GM12878 (cell line): ENCODE measurements at regions not wholly inside any gene's neighbourhood (a gene's known extent, or its start where the extent isn't known, plus 50 kb on each side); places are given as distances from the start of the nearest gene placed in this dataset.

Experiments used
- ATAC-seq: fragments of 200-7000 bp; cut with Tn5 transposase; 3 replicates; pipeline ENCODE4 v1.9.1; 2020; ENCODE audit warnings: mild to moderate bottlenecking, moderate library complexity
- BruUV-seq: library from RNA; stranded (reverse); fragments of 400-500 nt; replicated peaks from 2 replicates; lab custom pipeline; 2021; lab: Mats Ljungman, UMichigan
- CTCF ChIA-PET: fragments of 300-600 bp; sonication (Branson Sonifier 250); formaldehyde crosslinking; extraction: SDS; loops from one replicate; lab custom pipeline; 2021; ENCODE audit warnings: inconsistent platforms; lab: Yijun Ruan, JAX
- POLR2A ChIA-PET: fragments of 350-600 bp; formaldehyde crosslinking; extraction: SDS; loops from one replicate; lab custom pipeline; 2021; ENCODE audit warnings: inconsistent platforms; lab: Charles Lee
- RAD21 ChIA-PET: fragments of 300-600 bp; sonication (Branson Sonifier 250); formaldehyde crosslinking; loops from one replicate; lab custom pipeline; 2023; ENCODE audit warnings: antibody characterized with exemption; ENCODE audit not compliant: unreplicated experiment; lab: Charles Lee
- SMC1A ChIA-PET: fragments of 300-600 bp; sonication (Branson Sonifier 250); formaldehyde crosslinking; loops from one replicate; lab custom pipeline; 2023; ENCODE audit not compliant: unreplicated experiment, uncharacterized antibody; lab: Charles Lee
- DNase-seq: peaks from one replicate; pipeline ENCODE4 v3.0.0-alpha.2; 2011; ENCODE audit warnings: low read depth, low spot score
- FAIRE-seq: peaks from 3 replicates; lab custom pipeline; 2011; peaks lifted over from hg19 to GRCh38; lab: Jason Lieb, UNC
- H2AFZ ChIP-seq: 2 replicates; pipeline ENCODE4 v1.6.0; 2011; ENCODE audit warnings: low read depth, low read length, control low read depth; ENCODE audit not compliant: control insufficient read depth
- H3K27ac ChIP-seq: 2 replicates; pipeline ENCODE4 v1.5.1; 2011; ENCODE audit warnings: control low read depth; ENCODE audit not compliant: control insufficient read depth, insufficient read depth
- H3K27me3 ChIP-seq, 2 experiments: replicated peaks in 1 of 2; 2 replicates each; pipeline versions ENCODE4 v1.6.0 to v1.6.1; 2011; ENCODE audit warnings: low read length in 1 of 2; ENCODE audit not compliant: control insufficient read depth in 2 of 2, insufficient read depth in 2 of 2
- H3K36me3 ChIP-seq, 2 experiments: 2 replicates each; pipeline ENCODE4 v1.5.1; 2011; ENCODE audit warnings: low read length in 1 of 2; ENCODE audit not compliant: control insufficient read depth in 2 of 2, insufficient read depth in 2 of 2
- H3K4me1 ChIP-seq: 2 replicates; pipeline ENCODE4 v1.6.1; 2011; ENCODE audit warnings: mild to moderate bottlenecking, low read length, moderate library complexity, mixed read lengths; ENCODE audit not compliant: control insufficient read depth, insufficient read depth
- H3K4me2 ChIP-seq: 2 replicates; pipeline ENCODE4 v1.6.0; 2011; ENCODE audit warnings: control low read depth; ENCODE audit not compliant: control insufficient read depth, insufficient read depth
- H3K4me3 ChIP-seq: fragments of 200-600 bp; sonication (generic); 2 replicates; pipeline ENCODE4 v1.5.1; 2016
- H3K79me2 ChIP-seq: 2 replicates; pipeline ENCODE4 v1.6.0; 2011; ENCODE audit warnings: low read length; ENCODE audit not compliant: control insufficient read depth, insufficient read depth
- H3K9ac ChIP-seq: 2 replicates; pipeline ENCODE4 v1.8.0; 2011; ENCODE audit warnings: low read length, control low read depth, mixed read lengths; ENCODE audit not compliant: control insufficient read depth, insufficient read depth
- H3K9me3 ChIP-seq: replicated peaks from 3 replicates; pipeline ENCODE4 v1.5.1; 2011; ENCODE audit warnings: mild to moderate bottlenecking, low read length; ENCODE audit not compliant: control insufficient read depth, insufficient read depth
- H4K20me1 ChIP-seq: 2 replicates; pipeline ENCODE4 v1.6.0; 2011; ENCODE audit not compliant: control insufficient read depth, insufficient read depth
- EGR1 ChIP-seq, 2 experiments: IDR thresholded peaks; 1 replicate in 1 of 2; 2 replicates in 1 of 2; pipeline ENCODE4 v1.6.1; 2011 to 2012; ENCODE audit warnings: low read depth in 2 of 2, low read length in 2 of 2, borderline replicate concordance in 1 of 2, mild to moderate bottlenecking in 1 of 2, moderate library complexity in 1 of 2
- ESRRA ChIP-seq: IDR thresholded peaks from 2 replicates; pipeline ENCODE4 v1.6.1; 2012; ENCODE audit warnings: mild to moderate bottlenecking, low read length, improper control_type of control experiment
- NFYA ChIP-seq: IDR thresholded peaks from 2 replicates; pipeline ENCODE4 v1.6.1; 2011; ENCODE audit warnings: low read depth, mild to moderate bottlenecking, low read length, improper control_type of control experiment, borderline replicate concordance
- PBX3 ChIP-seq: IDR thresholded peaks from 2 replicates; pipeline ENCODE4 v1.6.1; 2011; ENCODE audit warnings: mild to moderate bottlenecking, low read depth, low read length, moderate library complexity; ENCODE audit not compliant: insufficient replicate concordance
- ZNF687 ChIP-seq: fragments of 450-650 bp; IDR thresholded peaks from 2 replicates; pipeline ENCODE4 v1.6.1; 2017; ENCODE audit warnings: mild to moderate bottlenecking, moderate library complexity
- WGBS: methylation state at CpG from one replicate; pipeline ENCODE4 v1.1.6; 2016; ENCODE audit warnings: low lambda C conversion rate; ENCODE audit not compliant: insufficient replicate concordance, insufficient coverage; ENCODE audit errors: missing lambda C conversion rate; 5-methylcytosine and 5-hydroxymethylcytosine counted together
- in situ Hi-C: fragments of 300-500 bp; cut with MboI; formaldehyde crosslinking; loops from 9 replicates; pipeline ENCODE4 v1.14.3; 2018; ENCODE audit warnings: mixed read lengths
- intact Hi-C: fragments of 100-400 bp; cut with micrococcal nuclease; formaldehyde crosslinking; loops from one replicate; pipeline ENCODE4 v1.14.2; 2022; ENCODE audit not compliant: unreplicated experiment
- TF ChIP-seq, protein P1 (sequence below): fragments of 450-650 bp; IDR thresholded peaks from 2 replicates; pipeline ENCODE4 v1.6.1; 2016; ENCODE audit warnings: mild to moderate bottlenecking

DNA sequence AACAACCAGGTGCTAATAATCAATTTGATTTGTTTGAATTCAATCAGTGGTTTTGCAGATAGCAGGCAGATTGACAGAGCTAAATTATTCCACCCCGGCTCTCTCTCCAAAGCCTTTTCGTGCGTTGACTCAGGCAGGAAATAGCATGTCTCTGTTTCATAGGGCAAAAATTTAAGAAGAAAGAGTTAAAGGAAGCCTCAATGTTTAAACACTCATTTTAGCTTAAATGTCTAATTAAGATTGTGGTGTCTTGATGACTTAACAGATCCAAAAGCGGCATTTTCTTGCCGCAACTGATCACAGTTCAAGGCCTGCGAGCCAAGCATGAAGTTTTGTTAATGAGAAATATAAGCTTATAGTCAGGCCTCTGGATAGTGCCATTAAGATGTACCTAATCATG is 1051.1 kb upstream of the AUTS2 start:
- Histone ChIP-seq H3K9me3 (no peaks in the 10 kb centered on the region), H3K79me2 (no peaks in the 10 kb centered on the region), H3K27me3 (no peaks in the 10 kb centered on the region), H2AFZ (no peak overlapping the region), H3K4me3 (no peak overlapping the region), H4K20me1 (no peaks in the 10 kb centered on the region), H3K36me3 (no peaks in the 10 kb centered on the region), H3K27ac (no peak overlapping the region), H3K9ac (no peak overlapping the region), H3K4me1 (no peaks in the 10 kb centered on the region), H3K4me2 (no peak overlapping the region)
- no peak for FAIRE-seq
- WGBS, result 52% methylated on average over 6 of the region's 6 CpGs
- no TSS peak for BruUV-seq
- ChIA-PET POLR2A (no interaction called here), CTCF (no interaction called here), SMC1A (no interaction called here), RAD21 (no interaction called here)
- intact Hi-C loops (no loop called here), in situ Hi-C loops (no loop called here)
- ATAC-seq, result no peak
- no peak for DNase-seq
- TF ChIP-seq EGR1 (IDR thresholded peaks at IDR 0.05; ENCODE audit: borderline replicate concordance in 1 of 2, low read depth in 2 of 2, low read length in 2 of 2), result no peak
- TF ChIP-seq ZNF687, result no peak
- TF ChIP-seq, protein P1, sequence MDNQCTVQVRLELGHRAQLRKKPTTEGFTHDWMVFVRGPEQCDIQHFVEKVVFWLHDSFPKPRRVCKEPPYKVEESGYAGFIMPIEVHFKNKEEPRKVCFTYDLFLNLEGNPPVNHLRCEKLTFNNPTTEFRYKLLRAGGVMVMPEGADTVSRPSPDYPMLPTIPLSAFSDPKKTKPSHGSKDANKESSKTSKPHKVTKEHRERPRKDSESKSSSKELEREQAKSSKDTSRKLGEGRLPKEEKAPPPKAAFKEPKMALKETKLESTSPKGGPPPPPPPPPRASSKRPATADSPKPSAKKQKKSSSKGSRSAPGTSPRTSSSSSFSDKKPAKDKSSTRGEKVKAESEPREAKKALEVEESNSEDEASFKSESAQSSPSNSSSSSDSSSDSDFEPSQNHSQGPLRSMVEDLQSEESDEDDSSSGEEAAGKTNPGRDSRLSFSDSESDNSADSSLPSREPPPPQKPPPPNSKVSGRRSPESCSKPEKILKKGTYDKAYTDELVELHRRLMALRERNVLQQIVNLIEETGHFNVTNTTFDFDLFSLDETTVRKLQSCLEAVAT, result no peak
- no peak for TF ChIP-seq PBX3
- no peak for TF ChIP-seq NFYA
- no peak for TF ChIP-seq ESRRA
